PFSK-1 (cell line): ENCODE measurements at regions not wholly inside any gene's neighbourhood (a gene's known extent, or its start where the extent isn't known, plus 50 kb on each side); places are given as distances from the start of the nearest gene placed in this dataset.

Source experiments
- FOXP2 ChIP-seq: optimal IDR thresholded peaks from 2 replicates; pipeline ENCODE3; 2011; ENCODE audit warnings: borderline replicate concordance, control low read depth, inconsistent platforms; ENCODE audit not compliant: insufficient read depth; ENCODE audit errors: extremely low read length, extremely low read depth
- POLR2AphosphoS5 ChIP-seq: IDR thresholded peaks from 2 replicates; pipeline ENCODE4 v1.6.1; 2012; ENCODE audit warnings: low read depth, mild to moderate bottlenecking, control low read depth, low read length, moderate library complexity
- REST ChIP-seq, 2 experiments: IDR thresholded peaks; 2 replicates each; pipeline versions ENCODE4 v1.6.1 to v1.8.0; 2011 to 2012; ENCODE audit warnings: low read depth in 2 of 2, low read length in 2 of 2, control low read depth in 1 of 2, inconsistent platforms in 1 of 2, mild to moderate bottlenecking in 1 of 2, moderate library complexity in 1 of 2; ENCODE audit not compliant: insufficient read depth in 1 of 2
- SIN3A ChIP-seq: IDR thresholded peaks from 2 replicates; pipeline ENCODE4 v1.6.1; 2012; ENCODE audit warnings: mild to moderate bottlenecking, low read length, moderate library complexity, borderline replicate concordance; ENCODE audit not compliant: insufficient read depth
- TAF1 ChIP-seq: IDR thresholded peaks from 2 replicates; pipeline ENCODE4 v1.6.1; 2012; ENCODE audit warnings: low read length, control low read depth, borderline replicate concordance; ENCODE audit not compliant: insufficient read depth

- TF ChIP-seq REST (IDR thresholded peaks at IDR 0.05; ENCODE audit: insufficient read depth in 1 of 2, low read depth in 2 of 2, low read length in 2 of 2) (no peak), POLR2AphosphoS5 (no peak), SIN3A (no peak), TAF1 (no peak), FOXP2 (no peak)
Measured at GRCh38 chr6:19712012-19712688, 125.0 kb upstream of the ID4 start.
